K562 (cell line): ENCODE measurements at regions not wholly inside any gene's neighbourhood (a gene's known extent, or its start where the extent isn't known, plus 50 kb on each side); places are given as distances from the start of the nearest gene placed in this dataset.

Source experiments
- BRCA1 ChIP-seq, 2 experiments: fragments of 450-650 bp in 1 of 2; sonication (generic) in 1 of 2; formaldehyde crosslinking in 1 of 2; IDR thresholded peaks; 2 replicates each; pipeline versions ENCODE4 v1.5.0 to v1.6.1; 2017 to 2020; ENCODE audit warnings: mild to moderate bottlenecking in 1 of 2, missing genetic modification reagents in 1 of 2
- CCAR2 ChIP-seq: fragments of 200-400 bp; formaldehyde crosslinking; IDR thresholded peaks from 2 replicates; pipeline ENCODE4 v1.6.1; 2017; ENCODE audit warnings: mild to moderate bottlenecking, low read depth, low read length
- CUX1 ChIP-seq: fragments of 200-800 bp; sonication (Bioruptor generic); IDR thresholded peaks from 2 replicates; pipeline ENCODE4 v1.6.1; 2016; ENCODE audit warnings: missing genetic modification characterization, missing compliant biosample characterization
- PML ChIP-seq: IDR thresholded peaks from 2 replicates; pipeline ENCODE4 v1.6.1; 2012; ENCODE audit warnings: low read length, inconsistent platforms
- SMAD3 ChIP-seq: fragments of 450-650 bp; formaldehyde crosslinking; conservative IDR thresholded peaks from 2 replicates; pipeline ENCODE4 v1.4.0; 2020; ENCODE audit warnings: mild to moderate bottlenecking
- STAT5B ChIP-seq: fragments of 250-450 bp; sonication (Bioruptor Pico); IDR thresholded peaks from 2 replicates; pipeline ENCODE4 v1.8.0; 2021; ENCODE audit warnings: mild to moderate bottlenecking, inconsistent platforms
- ZFP1 ChIP-seq: fragments of 450-650 bp; formaldehyde crosslinking; IDR thresholded peaks from 2 replicates; pipeline ENCODE4 v1.4.0; 2020; ENCODE audit warnings: mild to moderate bottlenecking, mixed read lengths
- ZFP30 ChIP-seq: fragments of 250-450 bp; sonication (Bioruptor Pico); IDR thresholded peaks from 2 replicates; pipeline ENCODE4 v1.8.0; 2022; ENCODE audit warnings: moderate library complexity, mild to moderate bottlenecking, inconsistent platforms, borderline replicate concordance
- TF ChIP-seq, protein P1 (sequence below), 2 experiments: fragments of 450-650 bp; formaldehyde crosslinking in 1 of 2; IDR thresholded peaks; 2 replicates each; pipeline versions ENCODE4 v1.4.0 to v1.6.1; 2014 to 2020; ENCODE audit warnings: mild to moderate bottlenecking in 2 of 2, borderline replicate concordance in 1 of 2, low read depth in 1 of 2
- TF ChIP-seq, protein P2 (sequence below): fragments of 250-450 bp; sonication (Bioruptor Pico); IDR thresholded peaks from 2 replicates; pipeline ENCODE4 v1.4.0; 2020; ENCODE audit warnings: mild to moderate bottlenecking, moderate library complexity, borderline replicate concordance

- TF ChIP-seq, protein P1, sequence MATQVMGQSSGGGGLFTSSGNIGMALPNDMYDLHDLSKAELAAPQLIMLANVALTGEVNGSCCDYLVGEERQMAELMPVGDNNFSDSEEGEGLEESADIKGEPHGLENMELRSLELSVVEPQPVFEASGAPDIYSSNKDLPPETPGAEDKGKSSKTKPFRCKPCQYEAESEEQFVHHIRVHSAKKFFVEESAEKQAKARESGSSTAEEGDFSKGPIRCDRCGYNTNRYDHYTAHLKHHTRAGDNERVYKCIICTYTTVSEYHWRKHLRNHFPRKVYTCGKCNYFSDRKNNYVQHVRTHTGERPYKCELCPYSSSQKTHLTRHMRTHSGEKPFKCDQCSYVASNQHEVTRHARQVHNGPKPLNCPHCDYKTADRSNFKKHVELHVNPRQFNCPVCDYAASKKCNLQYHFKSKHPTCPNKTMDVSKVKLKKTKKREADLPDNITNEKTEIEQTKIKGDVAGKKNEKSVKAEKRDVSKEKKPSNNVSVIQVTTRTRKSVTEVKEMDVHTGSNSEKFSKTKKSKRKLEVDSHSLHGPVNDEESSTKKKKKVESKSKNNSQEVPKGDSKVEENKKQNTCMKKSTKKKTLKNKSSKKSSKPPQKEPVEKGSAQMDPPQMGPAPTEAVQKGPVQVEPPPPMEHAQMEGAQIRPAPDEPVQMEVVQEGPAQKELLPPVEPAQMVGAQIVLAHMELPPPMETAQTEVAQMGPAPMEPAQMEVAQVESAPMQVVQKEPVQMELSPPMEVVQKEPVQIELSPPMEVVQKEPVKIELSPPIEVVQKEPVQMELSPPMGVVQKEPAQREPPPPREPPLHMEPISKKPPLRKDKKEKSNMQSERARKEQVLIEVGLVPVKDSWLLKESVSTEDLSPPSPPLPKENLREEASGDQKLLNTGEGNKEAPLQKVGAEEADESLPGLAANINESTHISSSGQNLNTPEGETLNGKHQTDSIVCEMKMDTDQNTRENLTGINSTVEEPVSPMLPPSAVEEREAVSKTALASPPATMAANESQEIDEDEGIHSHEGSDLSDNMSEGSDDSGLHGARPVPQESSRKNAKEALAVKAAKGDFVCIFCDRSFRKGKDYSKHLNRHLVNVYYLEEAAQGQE (IDR thresholded peaks at IDR 0.05; ENCODE audit: borderline replicate concordance) = no peak
- TF ChIP-seq, protein P1 (CRISPR knock-in tag; IDR thresholded peaks at IDR 0.05; ENCODE audit: low read depth) = peak; percentile 87
- TF ChIP-seq, protein P2, sequence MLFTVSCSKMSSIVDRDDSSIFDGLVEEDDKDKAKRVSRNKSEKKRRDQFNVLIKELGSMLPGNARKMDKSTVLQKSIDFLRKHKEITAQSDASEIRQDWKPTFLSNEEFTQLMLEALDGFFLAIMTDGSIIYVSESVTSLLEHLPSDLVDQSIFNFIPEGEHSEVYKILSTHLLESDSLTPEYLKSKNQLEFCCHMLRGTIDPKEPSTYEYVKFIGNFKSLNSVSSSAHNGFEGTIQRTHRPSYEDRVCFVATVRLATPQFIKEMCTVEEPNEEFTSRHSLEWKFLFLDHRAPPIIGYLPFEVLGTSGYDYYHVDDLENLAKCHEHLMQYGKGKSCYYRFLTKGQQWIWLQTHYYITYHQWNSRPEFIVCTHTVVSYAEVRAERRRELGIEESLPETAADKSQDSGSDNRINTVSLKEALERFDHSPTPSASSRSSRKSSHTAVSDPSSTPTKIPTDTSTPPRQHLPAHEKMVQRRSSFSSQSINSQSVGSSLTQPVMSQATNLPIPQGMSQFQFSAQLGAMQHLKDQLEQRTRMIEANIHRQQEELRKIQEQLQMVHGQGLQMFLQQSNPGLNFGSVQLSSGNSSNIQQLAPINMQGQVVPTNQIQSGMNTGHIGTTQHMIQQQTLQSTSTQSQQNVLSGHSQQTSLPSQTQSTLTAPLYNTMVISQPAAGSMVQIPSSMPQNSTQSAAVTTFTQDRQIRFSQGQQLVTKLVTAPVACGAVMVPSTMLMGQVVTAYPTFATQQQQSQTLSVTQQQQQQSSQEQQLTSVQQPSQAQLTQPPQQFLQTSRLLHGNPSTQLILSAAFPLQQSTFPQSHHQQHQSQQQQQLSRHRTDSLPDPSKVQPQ = peak; percentile 67; the same call in 1 of the 2 replicates
- TF ChIP-seq ZFP30 (peak; percentile 69; the same call in 1 of the 2 replicates), PML (peak; percentile 76), ZFP1 (CRISPR knock-in tag) (peak; percentile 89), CUX1 (peak; percentile 90), STAT5B (CRISPR knock-in tag) (peak; percentile 83), CCAR2 (no peak), BRCA1 (IDR thresholded peaks at IDR 0.05) (no peak), BRCA1 (CRISPR knock-in tag; IDR thresholded peaks at IDR 0.05) (no peak), SMAD3 (CRISPR knock-in tag) (peak; percentile 99)
These were observed 50.8 kb upstream of the ZNF280D start (continued) for GRCh38 chr15:56783857-56784661.
